Fibroblast of mammary gland (primary cell): ENCODE measurements at regions not wholly inside any gene's neighbourhood (a gene's known extent, or its start where the extent isn't known, plus 50 kb on each side); places are given as distances from the start of the nearest gene placed in this dataset.

ENCODE experiments used
- DNase-seq: peaks from one replicate; pipeline ENCODE4 v3.0.0-alpha.2; 2010; ENCODE audit warnings: low read depth
- H3K4me3 ChIP-seq: 2 replicates; pipeline ENCODE4 v1.5.1; 2011; ENCODE audit warnings: low read depth, mild to moderate bottlenecking, low read length, moderate library complexity; ENCODE audit not compliant: control insufficient read depth
- CTCF ChIP-seq: conservative IDR thresholded peaks from 2 replicates; pipeline ENCODE4 v1.5.1; 2011; ENCODE audit warnings: low read depth, low read length, inconsistent platforms; ENCODE audit not compliant: control insufficient read depth, insufficient read depth

GRCh38 chr10:91335147-91335546 is 75.0 kb upstream of the HECTD2 start:
- no peak for TF ChIP-seq CTCF
- no peak overlapping the region for H3K4me3 ChIP-seq
- no peak for DNase-seq

- no peak overlapping the region for H3K4me3 ChIP-seq
- TF ChIP-seq CTCF: no peak
- DNase-seq: no peak
These were observed 70.4 kb upstream of the HECTD2 start for GRCh38 chr10:91339729-91340128.

- peak; percentile 97 for DNase-seq
- H3K4me3 ChIP-seq: no peak overlapping the region
- TF ChIP-seq CTCF: no peak
These were observed 69.4 kb upstream of the HECTD2 start for GRCh38 chr10:91340613-91341362.

- H3K4me3 ChIP-seq: no peak overlapping the region
- no peak for TF ChIP-seq CTCF
- DNase-seq: no peak
These were observed 68.5 kb upstream of the HECTD2 start for GRCh38 chr10:91341686-91342085.

- no peak overlapping the region for H3K4me3 ChIP-seq
- TF ChIP-seq CTCF: no peak
- no peak for DNase-seq
These were observed 67.1 kb upstream of the HECTD2 start for GRCh38 chr10:91343010-91343409.

- no peak overlapping the region for H3K4me3 ChIP-seq
- no peak for TF ChIP-seq CTCF
- DNase-seq: no peak
These were observed 65.9 kb upstream of the HECTD2 start for GRCh38 chr10:91344117-91344856.
